Right cardiac atrium (tissue), 5 donors: ENCODE measurements at regions not wholly inside any gene's neighbourhood (a gene's known extent, or its start where the extent isn't known, plus 50 kb on each side); places are given as distances from the start of the nearest gene placed in this dataset.
A peak's percentile ranks its signal among the peaks of the same experiment; 100 is the strongest.

Experiments used
- ATAC-seq, 2 donors: fragments of 200-7000 bp; cut with Tn5 transposase; one replicate each; pipeline versions ENCODE4 v1.8.0 to v1.9.1; 2020; ENCODE audit warnings: moderate library complexity in 2 of 2, mild to moderate bottlenecking in 1 of 2
- DNase-seq, 3 donors: peaks; one replicate each; pipeline ENCODE4 v3.0.0-alpha.2; 2020
- H3K27ac ChIP-seq: one replicate; pipeline ENCODE4 v1.5.1; 2013; ENCODE audit warnings: mild to moderate bottlenecking, low read length, control low read depth, moderate library complexity
- H3K27me3 ChIP-seq: one replicate; pipeline ENCODE4 v1.6.1; 2013; ENCODE audit not compliant: control insufficient read depth, insufficient read depth
- H3K4me1 ChIP-seq: one replicate; pipeline ENCODE4 v1.6.1; 2013; ENCODE audit warnings: low read length; ENCODE audit not compliant: control insufficient read depth, insufficient read depth
- H3K4me3 ChIP-seq: one replicate; pipeline ENCODE4 v1.5.1; 2013; ENCODE audit warnings: low read length, control low read depth
- H3K9me3 ChIP-seq: one replicate; pipeline ENCODE4 v1.6.1; 2013; ENCODE audit warnings: low read length; ENCODE audit not compliant: control insufficient read depth
- WGBS: extraction: QIAGEN DNeasy Blood & Tissue Kit; methylation state at CpG from one replicate; pipeline ENCODE4 v1.1.7; 2013; 5-methylcytosine and 5-hydroxymethylcytosine counted together
- intact Hi-C, 4 donors: fragments of 100-400 bp; cut with DNase I; formaldehyde crosslinking; loops; one replicate each; pipeline versions ENCODE4 v1.11.0 to v1.14.0; 2022 to 2023
- donor health status: healthy with polysubstance abuse.
- donor health status: DM: no; HTN: yes; CAD: no.
- donor health status: DM: no; HTN: no; CAD: no.
- donor health status: DM: no; HTN: yes; CAD: no; lungs with severe emphysema.
- donor health status: DM: yes; HTN: yes; CAD: no.

DNA sequence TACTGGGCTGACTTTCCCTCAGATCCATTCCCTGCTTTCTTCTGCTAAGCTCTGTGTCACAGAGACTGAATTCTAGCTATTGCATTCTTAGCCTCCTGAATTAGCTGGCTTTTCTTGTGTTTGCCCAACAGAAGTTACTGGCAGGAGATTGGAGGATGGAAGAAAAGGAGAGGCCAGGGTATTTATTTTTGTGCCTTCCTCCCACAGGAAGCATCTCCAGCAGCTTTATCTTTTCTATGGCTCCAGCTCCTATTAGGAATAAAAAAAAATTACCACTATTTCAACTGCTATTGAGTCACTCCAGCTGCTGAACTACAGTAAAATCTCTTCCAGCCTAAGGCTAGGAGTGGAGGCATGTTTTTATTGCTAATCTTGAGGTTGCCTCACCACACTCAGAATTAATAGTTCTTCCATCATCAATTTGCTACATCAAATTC is 492.4 kb downstream of the RFPL4B start:
- peak; percentile 80 to 82 for ATAC-seq
- Histone ChIP-seq H3K4me3 (no peak overlapping the region), H3K9me3 (no peaks in the 10 kb centered on the region), H3K4me1 (no peaks in the 10 kb centered on the region), H3K27me3 (no peaks in the 10 kb centered on the region), H3K27ac (no peak overlapping the region)
- intact Hi-C loops: no loop called here
- DNase-seq: no peak

GRCh38 chr6:112841553-112842329 is 494.6 kb downstream of the RFPL4B start:
- no peaks in the 10 kb centered on the region for H3K27me3 ChIP-seq
- H3K27ac ChIP-seq: no peak overlapping the region
- no peak for ATAC-seq
- no peaks in the 10 kb centered on the region for H3K4me1 ChIP-seq
- H3K9me3 ChIP-seq: no peaks in the 10 kb centered on the region
- WGBS: 80% methylated on average over 4 of the region's 4 CpGs
- no peak overlapping the region for H3K4me3 ChIP-seq
- intact Hi-C loops: no loop called here
- DNase-seq: no peak

- H3K4me1 ChIP-seq: no peaks in the 10 kb centered on the region
- intact Hi-C loops: no loop called here
- DNase-seq (no peak), ATAC-seq (no peak)
- no peaks in the 10 kb centered on the region for H3K9me3 ChIP-seq
- no peak overlapping the region for H3K27ac ChIP-seq
- H3K27me3 ChIP-seq: no peaks in the 10 kb centered on the region
- H3K4me3 ChIP-seq: no peak overlapping the region
Measured at GRCh38 chr6:112842330-112842685, 495.2 kb downstream of the RFPL4B start.

- Histone ChIP-seq H3K4me1 (no peaks in the 10 kb centered on the region), H3K27ac (no peak overlapping the region), H3K9me3 (no peaks in the 10 kb centered on the region), H3K4me3 (no peak overlapping the region), H3K27me3 (no peaks in the 10 kb centered on the region)
- WGBS: 49% methylated on average over 3 of the region's 3 CpGs
- intact Hi-C loops: no loop called here
- ATAC-seq: no peak
- DNase-seq: no peak
Measured at GRCh38 chr6:112846681-112847080, 499.6 kb downstream of the RFPL4B start.

DNA sequence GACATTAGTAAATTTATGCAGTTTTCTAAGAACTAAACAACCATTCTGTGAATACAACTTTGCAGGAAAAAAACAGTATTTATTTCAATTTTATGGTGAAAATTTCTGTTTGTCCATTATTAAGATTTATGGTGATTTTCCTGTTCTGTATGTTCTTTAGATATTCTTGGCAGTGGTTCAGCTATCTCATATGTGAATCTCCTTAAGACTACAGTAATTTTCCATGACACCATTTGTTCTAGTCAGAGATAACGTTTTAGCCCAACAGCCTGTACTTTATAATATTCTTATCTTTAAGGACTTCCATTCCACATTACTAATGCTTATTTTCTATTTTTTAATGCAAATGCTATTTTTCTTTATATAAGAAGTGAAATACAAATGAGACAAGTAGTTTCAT is 504.0 kb downstream of the RFPL4B start:
- H3K4me1 ChIP-seq: no peaks in the 10 kb centered on the region
- no peaks in the 10 kb centered on the region for H3K9me3 ChIP-seq
- intact Hi-C loops: no loop called here
- H3K4me3 ChIP-seq: no peak overlapping the region
- no peak for DNase-seq
- no peaks in the 10 kb centered on the region for H3K27me3 ChIP-seq
- ATAC-seq: no peak
- no peak overlapping the region for H3K27ac ChIP-seq
- 15% methylated on average over 1 of the region's 1 CpG for WGBS

- Histone ChIP-seq H3K4me1 (no peaks in the 10 kb centered on the region), H3K9me3 (no peaks in the 10 kb centered on the region), H3K27me3 (no peaks in the 10 kb centered on the region), H3K4me3 (no peak overlapping the region), H3K27ac (no peak overlapping the region)
- no peak for ATAC-seq
- intact Hi-C loops: no loop called here
- DNase-seq: no peak
- 84% methylated on average over 2 of the region's 2 CpGs for WGBS
Measured at GRCh38 chr6:112853162-112853561, 506.0 kb downstream of the RFPL4B start.

- 44% methylated on average over 1 of the region's 1 CpG for WGBS
- Histone ChIP-seq H3K9me3 (no peaks in the 10 kb centered on the region), H3K27ac (no peak overlapping the region), H3K4me3 (no peak overlapping the region), H3K4me1 (no peaks in the 10 kb centered on the region), H3K27me3 (no peaks in the 10 kb centered on the region)
- DNase-seq (no peak), ATAC-seq (no peak)
- intact Hi-C loops: no loop called here
Measured at GRCh38 chr6:112863753-112864152, 516.6 kb downstream of the RFPL4B start.

DNA sequence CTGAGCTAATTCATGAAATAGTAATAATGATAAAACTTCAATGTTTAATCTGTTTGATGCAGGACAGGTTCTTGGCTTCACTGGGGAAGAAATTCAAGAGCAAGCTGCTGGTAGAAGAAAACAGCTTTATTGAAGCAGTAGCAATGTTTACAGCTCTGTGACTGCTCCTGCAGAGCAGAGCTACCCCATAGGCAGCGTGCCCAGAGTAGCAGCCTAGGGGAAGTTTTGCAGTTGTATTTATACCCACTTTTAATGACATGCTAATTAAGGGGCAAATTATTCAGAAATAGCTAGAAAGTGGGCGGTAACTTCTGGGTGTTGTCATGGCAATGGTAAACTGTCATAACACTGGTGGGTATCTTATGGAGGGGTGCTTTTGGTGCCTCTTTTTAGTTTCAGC is 518.0 kb downstream of the RFPL4B start:
- 88% methylated on average over 2 of the region's 2 CpGs for WGBS
- no peaks in the 10 kb centered on the region for H3K9me3 ChIP-seq
- H3K4me3 ChIP-seq: no peak overlapping the region
- H3K27me3 ChIP-seq: no peaks in the 10 kb centered on the region
- no peak for ATAC-seq
- H3K27ac ChIP-seq: no peak overlapping the region
- no peak for DNase-seq
- H3K4me1 ChIP-seq: no peaks in the 10 kb centered on the region
- intact Hi-C loops: no loop called here

DNA sequence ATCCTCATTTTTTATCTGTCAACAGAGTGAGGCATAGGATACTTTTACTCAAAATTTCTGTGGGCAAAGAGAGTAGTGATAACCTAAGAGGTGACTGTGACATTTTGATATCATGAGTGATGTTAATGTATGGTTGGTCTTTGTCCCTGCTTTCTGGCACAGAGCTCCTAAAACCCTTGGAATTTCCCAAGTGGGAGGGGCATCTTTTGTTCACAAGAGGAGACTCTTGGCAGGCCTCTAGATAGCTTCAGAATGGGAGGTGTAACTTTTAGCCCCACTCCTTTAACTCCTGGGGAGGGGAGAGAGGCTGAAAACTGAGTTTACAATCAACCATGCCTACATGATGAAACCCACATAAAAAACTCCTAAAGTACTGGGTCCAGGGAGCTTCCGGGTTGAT is 527.8 kb downstream of the RFPL4B start:
- intact Hi-C loops: no loop called here
- 96% methylated on average over 1 of the region's 1 CpG for WGBS
- ATAC-seq (no peak), DNase-seq (no peak)
- Histone ChIP-seq H3K27me3 (no peaks in the 10 kb centered on the region), H3K9me3 (no peaks in the 10 kb centered on the region), H3K27ac (no peak overlapping the region), H3K4me1 (peaks cover 2% of the 10 kb centered on the region), H3K4me3 (no peak overlapping the region)

- WGBS: 57% methylated on average over 4 of the region's 4 CpGs
- DNase-seq: no peak
- Histone ChIP-seq H3K9me3 (no peaks in the 10 kb centered on the region), H3K4me1 (peaks cover 2% of the 10 kb centered on the region), H3K27ac (no peak overlapping the region), H3K27me3 (no peaks in the 10 kb centered on the region), H3K4me3 (no peak overlapping the region)
- intact Hi-C loops: no loop called here
- peak; percentile 82 to 90 for ATAC-seq
Measured at GRCh38 chr6:112877134-112878100, 530.3 kb downstream of the RFPL4B start.

- Histone ChIP-seq H3K4me3 (no peak overlapping the region), H3K27ac (no peak overlapping the region), H3K27me3 (no peaks in the 10 kb centered on the region), H3K4me1 (peaks cover 2% of the 10 kb centered on the region), H3K9me3 (no peaks in the 10 kb centered on the region)
- WGBS: 95% methylated on average over 20 of the region's 20 CpGs
- peak in 2 of 3 donors; percentile 58 to 74 for DNase-seq
- ATAC-seq: peak; percentile 26 to 47
- intact Hi-C loops: no loop called here
Measured at GRCh38 chr6:112879920-112880413, 532.8 kb downstream of the RFPL4B start.
